Non-pigmented ciliary epithelial cell (primary cell): ENCODE measurements at regions not wholly inside any gene's neighbourhood (a gene's known extent, or its start where the extent isn't known, plus 50 kb on each side); places are given as distances from the start of the nearest gene placed in this dataset.
"Not testable (repeated sequence)": the region's sequence is repeated elsewhere in the genome, so short reads cannot be mapped to it uniquely, and the experiment has no call there.

Experiments
- DNase-seq: peaks from one replicate; pipeline ENCODE4 v3.0.0-alpha.2; 2010; ENCODE audit warnings: low read depth

- no peak for DNase-seq
These were observed 86.3 kb downstream of the NUS1 start for GRCh38 chr6:117761610-117762009.

- DNase-seq, result no peak
These were observed 96.1 kb downstream of the NUS1 start for GRCh38 chr6:117771403-117771802.

GRCh38 chr6:117776441-117776840 lies 101.2 kb downstream of the NUS1 start:
- no peak for DNase-seq

DNA sequence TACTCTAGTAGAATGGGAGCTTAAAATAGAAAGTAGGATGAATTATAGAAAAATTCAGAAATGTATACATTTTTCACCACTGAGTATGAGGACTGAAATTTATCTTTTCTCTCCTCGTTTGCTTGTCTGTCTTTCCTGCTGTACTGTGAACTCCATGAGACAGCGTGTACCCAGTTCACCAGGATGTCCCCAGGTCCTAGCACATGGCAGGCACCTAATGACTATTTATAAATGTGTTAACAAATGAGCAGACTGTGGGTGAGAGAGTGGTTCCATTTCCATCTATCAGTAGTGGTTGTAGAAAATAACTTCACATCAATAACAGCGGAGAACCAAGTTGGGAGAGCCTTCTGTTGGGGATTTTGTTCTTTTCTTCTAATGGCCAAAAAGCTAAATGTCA lies 106.3 kb downstream of the NUS1 start:
- no peak for DNase-seq

DNA sequence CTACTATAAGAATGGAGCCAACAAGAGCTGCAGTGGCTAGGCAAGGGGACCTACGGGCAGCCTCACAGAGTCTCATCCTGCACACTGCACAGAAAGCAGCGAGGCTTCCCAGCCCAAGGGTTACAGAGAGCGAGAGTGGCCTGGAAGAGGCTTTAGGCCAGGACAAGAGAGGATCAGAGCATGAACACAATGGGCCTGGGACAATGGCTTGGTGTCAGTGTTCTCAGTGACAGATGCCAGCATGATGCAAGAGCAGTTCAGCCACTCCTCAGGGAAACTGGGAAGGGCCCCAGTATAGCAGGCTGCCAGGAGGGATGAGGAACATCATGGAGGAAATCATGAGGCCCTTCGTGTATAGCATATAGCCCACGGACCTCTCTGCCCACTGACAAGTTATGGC lies 108.0 kb downstream of the NUS1 start:
- DNase-seq, result no peak

DNA sequence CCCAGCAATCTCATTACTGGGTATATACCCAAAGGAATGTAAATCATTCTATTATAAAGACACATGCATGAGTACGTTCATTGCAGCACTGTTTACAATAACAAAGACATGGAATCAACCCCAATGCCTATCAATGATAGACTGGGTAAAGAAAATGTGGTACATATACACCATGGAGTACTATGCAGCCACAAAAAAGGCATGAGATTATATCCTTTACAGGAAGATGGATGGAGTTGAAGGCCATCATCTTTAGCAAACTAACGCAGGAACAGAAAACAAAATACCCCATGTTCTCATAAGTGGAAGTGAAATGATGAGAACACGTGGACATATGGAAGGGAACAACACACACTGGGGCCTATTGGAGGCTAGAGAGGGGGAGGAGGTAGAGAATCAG lies 115.7 kb downstream of the NUS1 start:
- no peak for DNase-seq

- DNase-seq, result no peak
These were observed 111.8 kb upstream of the SLC35F1 start for GRCh38 chr6:117795234-117795633.

- DNase-seq, result not testable (repeated sequence)
These were observed 108.2 kb upstream of the SLC35F1 start for GRCh38 chr6:117798819-117799218.

DNA sequence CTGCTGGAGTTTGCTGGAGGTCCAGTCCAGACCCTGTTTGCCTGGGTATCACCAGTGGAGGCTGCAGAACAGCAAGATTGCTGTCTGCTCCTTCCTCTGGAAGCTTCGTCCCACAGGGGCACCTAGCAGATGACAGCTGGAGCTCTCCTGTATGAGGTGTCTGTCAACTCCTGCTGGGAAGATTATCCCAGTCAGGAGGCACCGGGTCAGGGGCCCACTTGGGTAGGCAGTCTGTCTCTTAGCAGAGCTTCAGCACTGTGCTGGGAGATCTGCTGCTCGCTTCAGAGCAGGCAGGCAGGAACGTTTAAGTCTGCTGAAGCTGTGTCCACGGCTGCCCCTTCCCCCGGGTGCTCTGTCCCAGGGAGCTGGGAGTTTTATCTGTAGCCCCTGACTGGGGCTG lies 96.8 kb upstream of the SLC35F1 start:
- DNase-seq, result no peak

GRCh38 chr6:117817499-117817898 lies 89.6 kb upstream of the SLC35F1 start:
- DNase-seq, result no peak

- no peak for DNase-seq
These were observed 89.1 kb upstream of the SLC35F1 start for GRCh38 chr6:117817992-117818391.

DNA sequence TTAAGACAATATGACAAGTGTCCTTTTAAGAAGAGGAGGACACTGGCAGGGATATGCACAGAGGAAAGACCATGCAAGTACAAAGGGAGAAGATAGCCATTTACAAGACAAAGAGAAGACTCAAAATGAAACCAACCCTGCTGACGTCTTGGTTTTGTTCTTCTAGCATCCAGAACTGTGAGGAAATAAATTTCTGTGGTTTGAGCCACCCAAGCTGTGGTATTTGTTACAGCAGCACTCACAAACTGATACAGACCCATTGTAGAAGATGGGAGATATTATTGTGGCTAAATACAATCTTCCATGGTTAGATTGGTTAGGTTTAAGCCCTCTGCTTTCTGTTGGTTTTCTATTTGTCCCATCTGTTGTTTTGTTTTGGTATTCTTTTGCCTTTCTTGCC lies 88.6 kb upstream of the SLC35F1 start:
- DNase-seq, result no peak

- DNase-seq, result peak; percentile 6
These were observed 77.3 kb upstream of the SLC35F1 start for GRCh38 chr6:117829594-117830319.

DNA sequence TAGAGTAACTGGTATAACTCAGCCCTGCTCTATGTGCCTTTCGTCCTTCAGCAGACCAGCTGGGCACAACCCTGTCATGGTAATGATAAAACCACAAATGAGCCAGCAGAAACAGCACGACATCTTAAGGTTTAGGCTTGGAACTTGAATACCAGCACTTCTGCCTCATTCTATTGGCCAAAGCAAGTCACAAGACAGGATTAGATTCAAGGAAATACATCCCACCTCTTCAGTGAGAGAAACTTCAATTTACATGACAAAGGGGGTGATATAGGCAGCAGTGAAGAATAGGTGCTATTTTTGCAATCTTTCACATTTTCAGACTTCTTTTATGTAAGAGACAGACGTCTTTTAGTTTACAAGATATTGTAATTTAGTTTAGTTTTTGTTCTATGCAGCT lies 69.8 kb upstream of the SLC35F1 start:
- no peak for DNase-seq

DNA sequence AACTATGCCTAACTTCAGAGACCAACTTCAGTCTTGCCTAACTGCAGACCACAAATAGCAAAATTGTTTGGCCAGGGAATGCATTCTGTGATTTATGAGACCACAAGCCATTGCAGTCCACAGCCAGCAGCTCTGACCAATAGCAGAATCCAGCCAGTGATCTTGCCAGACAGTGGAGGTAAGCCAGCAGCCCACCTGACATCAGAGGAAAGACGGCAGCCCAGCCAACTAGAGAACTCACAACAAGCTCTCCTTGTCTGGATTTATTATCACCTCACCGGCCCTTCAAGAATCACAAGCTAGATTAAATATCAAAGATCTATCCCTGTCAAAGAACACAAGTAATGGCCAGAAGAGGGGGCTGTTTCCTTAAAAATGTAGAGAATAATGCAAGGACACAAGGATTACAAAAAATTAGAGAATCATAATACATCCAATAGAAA lies 66.5 kb upstream of the SLC35F1 start:
- peak; percentile 8 for DNase-seq

DNA sequence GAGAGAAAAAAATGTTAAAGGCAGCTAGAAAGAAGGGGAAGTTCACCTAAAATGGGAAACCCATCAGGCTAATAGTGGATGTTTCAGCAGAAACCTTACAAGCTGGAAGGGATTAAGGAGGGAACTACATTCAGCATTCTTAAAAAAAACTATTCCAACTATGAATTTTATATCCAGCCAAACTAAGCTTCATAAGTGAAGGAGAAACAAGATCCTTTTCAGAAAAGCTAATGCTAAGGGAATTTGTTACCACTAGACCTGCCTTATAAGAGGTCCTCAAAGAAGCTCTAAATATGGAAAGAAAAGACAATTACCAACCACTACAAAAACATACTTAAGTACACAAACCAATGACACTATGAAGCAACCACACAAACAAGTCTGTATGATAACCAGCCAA lies 59.2 kb upstream of the SLC35F1 start:
- DNase-seq, result no peak

DNA sequence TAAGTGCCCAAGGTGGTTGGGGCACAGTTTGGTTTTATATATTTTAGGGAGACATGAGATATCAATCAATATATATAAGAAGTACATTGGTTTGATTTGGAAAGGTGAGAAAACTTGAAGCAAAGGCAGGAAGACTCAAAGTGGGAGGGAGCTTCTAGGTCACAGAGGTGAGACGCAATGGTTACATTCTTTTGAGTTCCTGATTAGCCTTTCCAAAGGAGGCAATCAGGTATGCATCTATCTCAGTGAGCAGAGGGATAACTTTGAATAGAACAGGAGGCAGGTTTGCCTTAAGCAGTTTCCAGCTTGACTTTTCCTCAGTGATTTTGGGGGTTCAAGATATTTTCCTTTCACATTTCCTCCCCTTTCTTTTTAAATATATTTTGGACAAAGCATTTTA lies 58.0 kb upstream of the SLC35F1 start:
- DNase-seq, result no peak
